GM10248 (cell line): ENCODE measurements at regions not wholly inside any gene's neighbourhood (a gene's known extent, or its start where the extent isn't known, plus 50 kb on each side); places are given as distances from the start of the nearest gene placed in this dataset.

Experiments used
- CTCF ChIA-PET: fragments of 300-600 bp; sonication (Branson Sonifier 250); formaldehyde crosslinking; extraction: SDS; loops from one replicate; lab custom pipeline; 2021; ENCODE audit warnings: antibody characterized with exemption; lab: Yijun Ruan, JAX
- POLR2A ChIA-PET: fragments of 350-650 bp; sonication (Branson Sonifier 250); formaldehyde crosslinking; extraction: SDS; loops from one replicate; lab custom pipeline; 2020; ENCODE audit warnings: antibody characterized with exemption; lab: Yijun Ruan, JAX
- DNase-seq: peaks from one replicate; pipeline ENCODE4 v3.0.0; 2012; ENCODE audit errors: extremely low spot score
- TF ChIP-seq, protein P1 (sequence below): IDR thresholded peaks from 2 replicates; pipeline ENCODE4 v1.5.1; 2012; ENCODE audit warnings: mild to moderate bottlenecking, low read depth; ENCODE audit errors: extremely low read depth, missing control alignments, control extremely low read depth

DNA sequence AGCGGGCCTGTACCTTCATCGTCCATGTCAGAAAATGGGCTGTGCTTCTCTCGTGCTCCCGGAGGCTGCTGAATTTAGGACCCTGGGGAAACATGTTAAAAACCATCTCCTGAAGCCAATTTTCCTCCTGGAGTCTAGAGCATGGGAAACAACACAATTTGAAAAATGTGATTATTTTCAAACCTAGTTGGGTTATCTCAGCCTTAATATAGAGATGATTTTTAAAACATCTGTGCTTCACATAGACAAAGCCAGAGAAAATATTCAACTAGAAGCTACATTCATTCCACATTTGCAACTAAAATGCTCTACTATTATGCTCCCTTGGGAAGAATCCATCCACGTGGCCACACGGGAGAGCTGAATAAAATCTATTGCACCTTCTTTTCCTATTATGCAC lies 225.9 kb upstream of the TMEM72 start:
- no peak for DNase-seq
- POLR2A ChIA-PET = no interaction called here
- TF ChIP-seq, protein P1, sequence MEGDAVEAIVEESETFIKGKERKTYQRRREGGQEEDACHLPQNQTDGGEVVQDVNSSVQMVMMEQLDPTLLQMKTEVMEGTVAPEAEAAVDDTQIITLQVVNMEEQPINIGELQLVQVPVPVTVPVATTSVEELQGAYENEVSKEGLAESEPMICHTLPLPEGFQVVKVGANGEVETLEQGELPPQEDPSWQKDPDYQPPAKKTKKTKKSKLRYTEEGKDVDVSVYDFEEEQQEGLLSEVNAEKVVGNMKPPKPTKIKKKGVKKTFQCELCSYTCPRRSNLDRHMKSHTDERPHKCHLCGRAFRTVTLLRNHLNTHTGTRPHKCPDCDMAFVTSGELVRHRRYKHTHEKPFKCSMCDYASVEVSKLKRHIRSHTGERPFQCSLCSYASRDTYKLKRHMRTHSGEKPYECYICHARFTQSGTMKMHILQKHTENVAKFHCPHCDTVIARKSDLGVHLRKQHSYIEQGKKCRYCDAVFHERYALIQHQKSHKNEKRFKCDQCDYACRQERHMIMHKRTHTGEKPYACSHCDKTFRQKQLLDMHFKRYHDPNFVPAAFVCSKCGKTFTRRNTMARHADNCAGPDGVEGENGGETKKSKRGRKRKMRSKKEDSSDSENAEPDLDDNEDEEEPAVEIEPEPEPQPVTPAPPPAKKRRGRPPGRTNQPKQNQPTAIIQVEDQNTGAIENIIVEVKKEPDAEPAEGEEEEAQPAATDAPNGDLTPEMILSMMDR = no peak
- CTCF ChIA-PET = interaction anchor here (1.0 kb wide), 1 partner anchor 11 kb away, joined by 3 read pairs; no protein-coding TSS in a partner anchor

DNA sequence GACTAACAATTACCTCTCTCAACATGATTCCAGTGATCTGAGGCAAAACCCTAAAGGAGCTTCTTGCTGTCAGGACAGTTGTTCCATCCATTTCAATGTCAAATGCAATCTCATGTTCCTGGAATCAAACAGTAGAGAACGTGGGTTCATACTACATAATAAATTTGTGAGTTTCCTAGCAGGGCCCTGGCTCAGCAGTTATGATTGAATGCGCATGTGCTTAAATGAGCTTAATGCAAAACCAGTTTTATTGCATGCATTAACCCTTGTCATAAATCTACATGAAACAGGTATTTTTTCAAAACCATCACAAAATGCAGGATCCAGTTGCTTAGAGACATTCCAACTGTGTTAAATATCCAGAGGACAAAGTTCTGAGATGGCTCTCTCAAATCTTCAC lies 225.4 kb upstream of the TMEM72 start:
- TF ChIP-seq, protein P1 = no peak
- ChIA-PET POLR2A (no interaction called here), CTCF (interaction anchor here (1.0 kb wide), 1 partner anchor 11 kb away, joined by 3 read pairs; no protein-coding TSS in a partner anchor)
- no peak for DNase-seq

DNA sequence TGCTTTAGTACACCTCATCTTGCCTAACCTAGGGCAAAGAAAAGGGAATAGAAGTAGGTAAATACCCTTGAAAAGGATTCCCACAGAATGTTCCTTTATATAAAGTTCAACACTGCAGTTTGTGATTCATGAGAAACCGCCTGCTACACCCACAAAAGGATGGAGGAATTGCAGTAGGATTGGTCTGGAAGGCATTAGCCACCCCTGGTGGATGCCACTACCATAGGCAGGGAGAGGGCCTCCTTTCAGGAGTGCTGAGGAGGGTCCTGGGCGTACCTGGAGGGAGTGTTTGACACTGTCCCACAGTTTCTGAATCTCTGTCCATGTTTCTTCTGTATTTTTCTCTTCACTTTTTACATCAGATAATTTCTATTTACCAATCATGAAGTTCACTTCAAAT lies 221.8 kb upstream of the TMEM72 start:
- ChIA-PET CTCF (no interaction called here), POLR2A (no interaction called here)
- TF ChIP-seq, protein P1 = no peak
- DNase-seq = no peak

- POLR2A ChIA-PET = no interaction called here
- CTCF ChIA-PET = interaction anchor here (0.9 to 1.3 kb wide), 3 partner anchors 11 to 1016 kb away, joined by 3 read pairs; no protein-coding TSS in a partner anchor
- TF ChIP-seq, protein P1 = no peak
- no peak for DNase-seq
Measured at GRCh38 chr10:44696496-44696895, 214.6 kb upstream of the TMEM72 start.

DNA sequence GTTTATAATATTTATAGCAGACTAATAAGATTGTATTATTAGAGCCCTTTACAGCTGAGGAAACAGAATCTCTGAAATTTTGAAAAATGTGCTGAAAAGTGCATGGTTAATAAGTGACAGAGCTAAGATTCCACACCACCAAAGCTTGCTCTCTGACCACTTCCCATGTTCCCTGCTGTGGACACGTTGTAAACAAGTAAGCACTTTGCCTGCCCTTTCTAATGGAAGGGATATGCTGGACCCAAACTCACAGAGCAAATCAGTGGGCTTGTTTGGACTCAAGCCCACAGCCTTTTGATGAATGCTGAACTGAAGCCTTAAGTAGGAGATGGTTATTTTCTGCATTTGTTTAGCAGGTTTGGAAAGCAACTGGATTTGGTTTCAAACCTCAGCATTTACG lies 214.0 kb upstream of the TMEM72 start:
- ChIA-PET POLR2A (no interaction called here), CTCF (interaction anchor here (1.3 kb wide), 1 partner anchor 28 kb away, joined by 3 read pairs; no protein-coding TSS in a partner anchor)
- DNase-seq = no peak
- TF ChIP-seq, protein P1 = no peak

GRCh38 chr10:44702531-44702930 lies 208.6 kb upstream of the TMEM72 start:
- TF ChIP-seq, protein P1 = no peak
- no peak for DNase-seq
- ChIA-PET CTCF (interaction anchor here (0.7 to 1.2 kb wide), 2 partner anchors 12 to 202 kb away, joined by 3 read pairs; no protein-coding TSS in a partner anchor), POLR2A (no interaction called here)
